Amygdala (tissue), 56 donors: ENCODE measurements at regions not wholly inside any gene's neighbourhood (a gene's known extent, or its start where the extent isn't known, plus 50 kb on each side); places are given as distances from the start of the nearest gene placed in this dataset.

Experiments
- DNase-seq, 56 donors: peaks; one replicate each; lab custom pipeline; 2025; lab: John Stamatoyannopoulos, UW

GRCh38 chrY:8994001-8994400 lies 343.3 kb upstream of the TSPY4 start:
- DNase-seq: peak in 28 of 56 donors; percentile 0 to 49 (median 6)

GRCh38 chrY:9001231-9001630 lies 336.0 kb upstream of the TSPY4 start:
- no peak for DNase-seq

GRCh38 chrY:9003739-9004138 lies 333.5 kb upstream of the TSPY4 start:
- DNase-seq: no peak

GRCh38 chrY:9008648-9009047 lies 328.6 kb upstream of the TSPY4 start:
- no peak for DNase-seq

GRCh38 chrY:9016916-9017315 lies 320.3 kb upstream of the TSPY4 start:
- DNase-seq: no peak

GRCh38 chrY:9018401-9018800 lies 318.9 kb upstream of the TSPY4 start:
- DNase-seq: no peak

- DNase-seq: no peak
Measured at GRCh38 chrY:9027729-9028375, 309.4 kb upstream of the TSPY4 start.

- no peak for DNase-seq
Measured at GRCh38 chrY:9029929-9030328, 307.3 kb upstream of the TSPY4 start.

GRCh38 chrY:9034217-9034616 lies 303.0 kb upstream of the TSPY4 start:
- no peak for DNase-seq

GRCh38 chrY:9035246-9035645 lies 302.0 kb upstream of the TSPY4 start:
- no peak for DNase-seq

GRCh38 chrY:9041474-9041873 lies 295.8 kb upstream of the TSPY4 start:
- no peak for DNase-seq
